Activated CD4-positive, alpha-beta memory T cell treated with anti-CD3 and anti-CD28 coated beads for 36 hours (primary cell): ENCODE measurements at regions not wholly inside any gene's neighbourhood (a gene's known extent, or its start where the extent isn't known, plus 50 kb on each side); places are given as distances from the start of the nearest gene placed in this dataset.
"Not testable (repeated sequence)": the region's sequence is repeated elsewhere in the genome, so short reads cannot be mapped to it uniquely, and the experiment has no call there.

ENCODE experiments used
- CTCF ChIA-PET: fragments of 350-600 bp; sonication (Branson Sonifier 250); formaldehyde crosslinking; loops from one replicate; lab custom pipeline; 2021; ENCODE audit warnings: antibody characterized with exemption, inconsistent platforms; lab: Charles Lee
- POLR2A ChIA-PET: fragments of 350-600 bp; sonication (Branson Sonifier 250); formaldehyde crosslinking; loops from one replicate; lab custom pipeline; 2021; ENCODE audit warnings: antibody characterized with exemption; lab: Charles Lee
- DNase-seq: peaks from one replicate; pipeline ENCODE4 v3.0.0-alpha.2; 2020
- H3K27ac Mint-ChIP-seq: one replicate; pipeline ENCODE4 v1.8.0; 2021; ENCODE audit warnings: mixed read lengths
- H3K27me3 Mint-ChIP-seq: one replicate; pipeline ENCODE4 v1.8.0; 2021; ENCODE audit warnings: mixed read lengths
- H3K36me3 Mint-ChIP-seq: one replicate; pipeline ENCODE4 v1.8.0; 2021; ENCODE audit warnings: mixed read lengths
- H3K4me1 Mint-ChIP-seq: one replicate; pipeline ENCODE4 v1.8.0; 2021; ENCODE audit warnings: low read depth, mixed read lengths
- H3K4me3 Mint-ChIP-seq: one replicate; pipeline ENCODE4 v1.8.0; 2021; ENCODE audit warnings: mild to moderate bottlenecking, mixed read lengths
- H3K9me3 Mint-ChIP-seq: one replicate; pipeline ENCODE4 v1.8.0; 2021; ENCODE audit warnings: mixed read lengths
- intact Hi-C: fragments of 100-400 bp; cut with micrococcal nuclease; formaldehyde crosslinking; loops from one replicate; pipeline ENCODE4 v1.15.1; 2023

DNA sequence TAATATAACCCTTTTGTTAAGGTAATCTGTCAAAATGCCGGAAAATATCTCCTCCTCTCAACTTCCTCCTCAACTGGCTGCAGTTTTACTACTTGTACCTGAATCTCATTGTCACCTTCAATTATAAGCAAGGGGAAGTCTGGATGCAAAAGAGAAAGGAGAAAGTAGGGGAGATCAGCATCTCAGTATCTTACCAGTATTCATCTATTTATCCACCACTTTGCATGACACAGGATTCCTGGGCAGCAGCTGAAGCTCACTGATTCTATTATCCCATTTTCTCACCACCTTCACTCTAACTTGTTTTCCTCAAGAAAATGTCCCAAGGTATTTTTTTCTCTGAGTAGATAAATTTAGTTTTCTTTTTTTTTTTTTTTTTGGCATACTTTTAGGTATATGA is 440.5 kb upstream of the CBLB start:
- Mint-ChIP-seq H3K36me3 (no peaks in the 10 kb centered on the region), H3K9me3 (no peaks in the 10 kb centered on the region), H3K27me3 (no peaks in the 10 kb centered on the region), H3K4me1 (peaks cover 3% of the 10 kb centered on the region), H3K4me3 (no peak overlapping the region), H3K27ac (no peak overlapping the region)
- POLR2A ChIA-PET: no interaction called here
- DNase-seq: no peak
- CTCF ChIA-PET: no interaction called here
- intact Hi-C loops: loop anchor here (10.0 kb wide), 1 partner anchor 944 kb away; the partner anchor contains the start of gene ALCAM

DNA sequence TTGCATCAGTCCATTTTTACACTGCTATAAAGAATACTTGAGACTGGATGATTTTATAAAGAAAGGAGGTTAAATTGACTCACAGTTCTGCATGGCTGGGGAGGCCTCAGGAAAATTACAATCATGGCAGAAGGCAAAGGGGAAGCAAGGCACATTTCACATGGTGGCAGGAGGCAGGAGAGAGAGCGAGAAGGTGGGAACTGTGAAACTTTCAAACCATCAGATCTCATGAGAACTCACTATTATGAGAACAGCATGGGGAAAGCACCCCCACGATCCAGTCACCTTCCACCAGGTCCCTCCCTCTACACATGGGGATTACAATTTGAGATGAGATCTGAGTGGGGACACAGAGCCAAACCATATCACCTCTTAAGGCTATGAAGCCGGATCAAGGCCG is 441.0 kb upstream of the CBLB start:
- H3K36me3 Mint-ChIP-seq, CTCF ChIA-PET, H3K27ac Mint-ChIP-seq, H3K4me1 Mint-ChIP-seq, H3K27me3 Mint-ChIP-seq, POLR2A ChIA-PET, DNase-seq, H3K9me3 Mint-ChIP-seq, H3K4me3 Mint-ChIP-seq: not testable (repeated sequence)
- intact Hi-C loops: loop anchor here (10.0 kb wide), 1 partner anchor 945 kb away; the partner anchor contains the start of gene ALCAM

DNA sequence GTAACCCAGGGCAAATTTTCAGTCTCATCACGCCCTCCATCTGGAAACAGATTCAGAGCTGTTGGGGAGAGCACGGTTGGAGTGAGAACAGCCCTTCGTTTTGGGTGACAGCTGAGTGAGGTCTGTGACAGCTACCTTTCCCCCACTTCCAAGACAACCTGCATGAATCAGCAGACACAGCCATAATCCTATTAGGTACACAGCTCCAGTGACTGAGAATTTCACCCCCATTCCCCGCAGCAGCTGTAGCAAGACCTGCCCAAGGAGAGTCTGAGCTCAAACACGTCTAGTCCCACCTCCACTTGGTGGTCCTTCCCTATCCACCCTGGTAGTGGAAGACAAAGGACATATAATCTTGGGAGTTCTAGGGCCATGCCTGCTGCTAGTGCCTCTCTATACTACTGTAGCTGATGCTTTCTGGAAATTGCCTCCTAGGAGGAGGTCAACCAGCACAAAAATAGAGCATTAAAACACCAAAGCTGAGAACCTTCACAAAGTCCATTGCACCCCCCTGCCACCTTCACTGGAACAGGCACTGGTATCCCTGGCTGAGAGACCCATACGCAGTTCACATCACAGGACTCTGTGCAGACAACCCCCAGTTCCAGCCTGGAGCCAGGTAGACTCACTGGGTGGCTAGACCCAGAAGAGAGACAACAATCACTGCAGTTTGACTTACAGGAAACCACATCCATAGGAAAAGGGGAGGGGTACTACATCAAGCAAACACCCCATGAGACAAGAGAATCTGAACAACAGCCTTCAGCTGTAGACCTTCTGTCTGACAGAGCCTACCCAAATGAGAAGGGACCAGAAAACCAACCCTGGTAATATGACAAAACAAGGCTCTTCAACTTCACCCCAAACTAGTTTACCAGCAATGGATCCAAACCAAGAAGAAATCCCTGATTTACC is 448.6 kb upstream of the CBLB start:
- Mint-ChIP-seq H3K27ac (no peak overlapping the region), H3K36me3 (peaks cover 1% of the 10 kb centered on the region), H3K27me3 (no peaks in the 10 kb centered on the region), H3K9me3 (peaks cover 5% of the 10 kb centered on the region), H3K4me1 (peaks cover 15% of the 10 kb centered on the region), H3K4me3 (no peak overlapping the region)
- ChIA-PET CTCF (interaction anchor here (0.6 kb wide), 1 partner anchor 1243 kb away, joined by 3 read pairs; no protein-coding TSS in a partner anchor), POLR2A (interaction anchor here (0.7 kb wide), 1 partner anchor 15 kb away, joined by 3 read pairs; no protein-coding TSS in a partner anchor)
- intact Hi-C loops: no loop called here
- DNase-seq: no peak

DNA sequence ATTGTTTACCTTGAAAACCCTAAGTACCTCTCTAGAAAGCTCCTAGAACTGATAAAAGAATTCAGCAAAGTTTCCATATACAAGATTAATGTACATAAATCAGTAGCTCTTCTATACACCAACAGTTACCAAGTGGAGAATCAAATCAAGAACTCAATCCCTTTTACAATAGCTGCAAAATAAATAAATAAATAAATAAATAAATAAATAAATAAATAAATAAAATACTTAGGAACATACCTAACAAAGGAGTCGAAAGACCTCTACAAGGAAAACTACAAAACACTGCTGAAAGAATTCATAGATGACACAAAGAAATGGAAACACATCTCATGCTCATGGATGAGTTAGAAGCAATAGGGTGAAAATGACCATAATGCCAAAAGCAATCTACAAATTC is 452.6 kb upstream of the CBLB start:
- peaks cover 20% of the 10 kb centered on the region for H3K4me1 Mint-ChIP-seq
- H3K4me3 Mint-ChIP-seq, H3K27me3 Mint-ChIP-seq, DNase-seq, POLR2A ChIA-PET, intact Hi-C loops, H3K27ac Mint-ChIP-seq, CTCF ChIA-PET: not testable (repeated sequence)
- peaks cover 18% of the 10 kb centered on the region for H3K36me3 Mint-ChIP-seq
- peaks cover 30% of the 10 kb centered on the region for H3K9me3 Mint-ChIP-seq

DNA sequence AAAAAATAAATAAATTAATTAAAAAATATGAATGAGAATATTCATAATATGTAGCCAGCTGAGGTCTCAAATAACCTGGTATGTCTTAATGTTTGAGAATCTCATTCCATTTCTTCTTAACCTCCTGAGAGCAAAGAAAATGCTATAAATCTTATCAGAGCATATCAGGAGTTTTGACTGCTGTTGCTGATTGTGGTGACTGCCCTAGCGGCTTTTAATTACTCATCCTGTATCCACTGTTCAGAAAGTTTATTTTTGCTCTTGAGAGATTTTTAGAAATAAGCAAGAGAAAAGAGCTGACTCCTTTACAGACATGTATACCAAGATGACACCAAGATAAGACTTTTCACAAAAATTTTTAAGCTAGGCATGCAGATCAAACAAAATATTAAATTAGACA is 454.8 kb upstream of the CBLB start:
- intact Hi-C loops: no loop called here
- CTCF ChIA-PET: no interaction called here
- Mint-ChIP-seq H3K4me1 (peaks cover 20% of the 10 kb centered on the region), H3K4me3 (no peak overlapping the region), H3K27ac (no peak overlapping the region), H3K9me3 (peaks cover 30% of the 10 kb centered on the region), H3K27me3 (no peaks in the 10 kb centered on the region), H3K36me3 (peaks cover 17% of the 10 kb centered on the region)
- POLR2A ChIA-PET: no interaction called here
- DNase-seq: no peak

DNA sequence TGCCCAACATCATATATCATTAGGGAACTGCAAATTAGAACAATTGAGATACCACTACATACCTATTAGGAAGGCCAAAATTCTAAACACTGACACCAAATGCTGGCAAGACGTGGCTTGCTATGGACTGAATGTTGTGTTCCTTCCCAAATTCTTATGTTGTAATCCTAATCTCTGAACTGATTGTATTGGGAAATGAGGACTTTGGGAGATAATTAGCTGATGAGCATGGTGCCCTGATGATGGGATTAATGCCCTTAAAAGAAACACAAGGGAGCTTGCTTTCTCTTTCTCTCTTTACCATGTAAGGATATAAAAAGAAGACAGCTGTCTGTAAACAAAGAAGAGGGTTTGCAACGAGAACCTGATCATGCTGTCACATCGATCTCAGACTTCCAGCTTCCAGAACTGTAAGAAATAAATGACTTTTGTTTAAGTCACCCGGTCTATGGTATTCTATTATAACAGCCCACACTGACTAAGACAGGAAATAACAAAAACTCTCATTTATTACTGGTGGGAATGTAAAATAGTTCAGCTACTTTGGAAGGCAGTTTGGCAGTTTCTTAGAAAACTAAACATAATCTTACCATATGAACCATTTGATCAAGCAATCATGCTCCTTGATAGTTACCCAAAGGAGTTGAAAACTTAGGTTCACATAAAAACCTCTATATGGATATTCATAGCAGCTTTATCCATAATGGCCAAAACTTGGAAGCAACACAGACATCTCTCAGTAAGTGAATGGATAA is 458.3 kb upstream of the CBLB start:
- peak overlapping the region; percentile 35 for H3K27ac Mint-ChIP-seq
- no peak for DNase-seq
- H3K4me1 Mint-ChIP-seq: peaks cover 36% of the 10 kb centered on the region
- CTCF ChIA-PET: no interaction called here
- peaks cover 27% of the 10 kb centered on the region for H3K9me3 Mint-ChIP-seq
- intact Hi-C loops: no loop called here
- H3K36me3 Mint-ChIP-seq: peaks cover 17% of the 10 kb centered on the region
- H3K27me3 Mint-ChIP-seq: no peaks in the 10 kb centered on the region
- H3K4me3 Mint-ChIP-seq: no peak overlapping the region
- POLR2A ChIA-PET: no interaction called here

DNA sequence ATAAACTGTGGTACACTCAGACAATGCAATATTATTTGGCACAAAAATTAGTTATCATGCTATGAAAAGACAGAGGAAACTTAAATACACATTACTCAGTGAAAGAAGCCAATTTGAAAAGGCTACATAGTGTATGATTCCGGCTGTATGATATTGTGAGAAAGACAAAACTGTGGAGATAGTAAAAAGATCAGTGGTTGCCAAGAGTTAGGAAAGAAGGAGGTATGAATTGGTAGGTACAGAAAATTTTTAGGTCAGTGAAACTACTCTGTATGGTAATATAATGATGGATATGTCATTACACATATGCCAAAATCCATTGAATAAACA is 458.8 kb upstream of the CBLB start:
- H3K9me3 Mint-ChIP-seq: peaks cover 22% of the 10 kb centered on the region
- peaks cover 40% of the 10 kb centered on the region for H3K4me1 Mint-ChIP-seq
- CTCF ChIA-PET: no interaction called here
- no peak overlapping the region for H3K27ac Mint-ChIP-seq
- DNase-seq: no peak
- intact Hi-C loops: no loop called here
- no peak overlapping the region for H3K4me3 Mint-ChIP-seq
- H3K36me3 Mint-ChIP-seq: peaks cover 17% of the 10 kb centered on the region
- POLR2A ChIA-PET: no interaction called here
- no peaks in the 10 kb centered on the region for H3K27me3 Mint-ChIP-seq

DNA sequence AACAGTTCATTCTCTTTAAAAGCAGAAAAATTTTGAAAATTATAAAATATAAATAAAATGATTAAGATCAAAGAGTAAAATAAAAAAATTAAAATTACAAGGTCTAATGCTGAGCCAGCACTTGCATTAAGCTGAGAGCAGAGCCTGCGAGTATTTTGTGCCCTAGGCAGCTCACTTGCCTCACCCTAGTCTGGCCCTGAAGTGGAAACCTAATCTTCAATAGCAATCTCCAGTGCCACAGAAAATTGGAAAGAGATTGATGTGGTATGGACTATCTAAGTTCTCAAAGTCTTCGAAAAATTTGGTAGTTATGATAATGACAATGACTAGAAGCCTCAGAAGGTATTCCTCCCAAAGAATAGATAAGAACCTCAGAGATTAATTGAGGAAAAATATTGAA is 459.4 kb upstream of the CBLB start:
- H3K36me3 Mint-ChIP-seq: peaks cover 16% of the 10 kb centered on the region
- DNase-seq: no peak
- no peak overlapping the region for H3K4me3 Mint-ChIP-seq
- H3K4me1 Mint-ChIP-seq: peaks cover 46% of the 10 kb centered on the region
- ChIA-PET POLR2A (no interaction called here), CTCF (no interaction called here)
- no peak overlapping the region for H3K27ac Mint-ChIP-seq
- intact Hi-C loops: no loop called here
- H3K9me3 Mint-ChIP-seq: peaks cover 19% of the 10 kb centered on the region
- H3K27me3 Mint-ChIP-seq: no peaks in the 10 kb centered on the region

DNA sequence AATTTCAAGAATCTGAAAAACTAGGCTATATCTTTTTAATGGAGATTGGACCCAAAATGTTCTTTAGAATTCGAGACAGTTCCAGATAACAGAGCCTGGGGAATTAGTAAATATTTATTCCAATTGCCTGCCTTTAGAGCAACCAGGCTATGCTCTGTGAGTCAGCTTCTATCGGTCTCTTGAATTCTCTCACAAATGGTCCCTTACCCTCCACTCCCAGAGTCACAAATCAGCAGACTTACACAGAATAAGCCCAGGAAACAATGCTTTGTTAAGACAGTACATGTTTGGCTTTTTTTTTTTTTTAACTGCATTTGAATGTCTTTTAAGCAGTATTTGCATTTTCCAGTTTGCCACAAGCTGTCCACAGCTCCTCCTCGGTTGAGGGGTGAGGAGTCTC is 460.7 kb upstream of the CBLB start:
- Mint-ChIP-seq H3K27me3 (no peaks in the 10 kb centered on the region), H3K4me1 (peaks cover 57% of the 10 kb centered on the region), H3K9me3 (peaks cover 8% of the 10 kb centered on the region), H3K36me3 (peaks cover 6% of the 10 kb centered on the region), H3K4me3 (no peak overlapping the region), H3K27ac (no peak overlapping the region)
- intact Hi-C loops: loop anchor here (1.0 kb wide), 1 partner anchor 98 kb away; no protein-coding TSS in a partner anchor
- ChIA-PET CTCF (no interaction called here), POLR2A (interaction anchor here (0.5 to 1.4 kb wide), 3 partner anchors 99 to 471 kb away, joined by 3 to 5 read pairs (median 4); no protein-coding TSS in a partner anchor)
- DNase-seq: no peak

DNA sequence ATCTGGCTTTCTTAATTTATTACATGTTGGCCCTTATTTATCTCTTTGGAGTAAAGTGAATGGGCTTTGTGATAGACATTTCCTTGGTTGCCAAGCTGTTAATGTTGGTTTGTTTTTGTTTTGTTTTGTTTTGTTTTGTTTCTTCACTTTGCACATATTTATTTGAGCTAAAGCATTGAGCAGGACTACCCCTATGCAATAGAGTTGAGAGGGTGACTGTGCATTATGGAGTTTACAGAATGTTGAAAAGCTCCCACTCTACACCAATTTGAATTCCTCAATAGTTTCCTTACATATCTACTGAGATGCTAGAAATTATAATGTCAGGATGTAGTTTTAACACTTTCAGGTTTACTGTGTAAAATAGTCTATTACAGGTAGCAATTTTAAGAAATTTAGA is 462.8 kb upstream of the CBLB start:
- peaks cover 69% of the 10 kb centered on the region for H3K4me1 Mint-ChIP-seq
- peaks cover 2% of the 10 kb centered on the region for H3K36me3 Mint-ChIP-seq
- no peak overlapping the region for H3K4me3 Mint-ChIP-seq
- intact Hi-C loops: loop anchor here (1.0 to 2.0 kb wide), 3 partner anchors 212 to 963 kb away; no protein-coding TSS in a partner anchor
- ChIA-PET CTCF (interaction anchor here (1.0 to 3.1 kb wide), 3 partner anchors 29 to 278 kb away, joined by 3 to 14 read pairs (median 3); no protein-coding TSS in a partner anchor), POLR2A (interaction anchor here (0.9 to 3.8 kb wide), 4 partner anchors 14 to 495 kb away, joined by 3 to 25 read pairs (median 16); no protein-coding TSS in a partner anchor)
- no peak for DNase-seq
- H3K9me3 Mint-ChIP-seq: no peaks in the 10 kb centered on the region
- H3K27me3 Mint-ChIP-seq: no peaks in the 10 kb centered on the region
- H3K27ac Mint-ChIP-seq: peak overlapping the region; percentile 70

DNA sequence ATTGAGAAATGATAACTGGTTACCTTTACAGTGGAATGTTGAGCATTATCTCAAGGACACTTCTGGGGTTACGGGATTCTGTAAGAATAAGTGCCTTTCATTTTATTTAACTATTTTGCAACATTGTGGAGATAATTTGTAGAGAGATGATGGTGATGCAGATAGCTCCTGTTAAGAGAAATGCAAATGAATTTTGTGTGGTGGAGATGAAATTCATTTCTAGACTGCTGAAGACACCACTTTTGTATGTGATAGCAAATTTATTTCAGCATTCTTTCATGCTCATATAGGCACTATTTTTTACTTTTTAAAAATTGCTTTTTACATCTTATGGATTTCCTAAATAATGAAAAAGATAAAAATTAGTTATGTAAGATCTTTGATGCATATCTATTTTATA is 463.3 kb upstream of the CBLB start:
- Mint-ChIP-seq H3K4me1 (peaks cover 69% of the 10 kb centered on the region), H3K9me3 (no peaks in the 10 kb centered on the region), H3K36me3 (peaks cover 2% of the 10 kb centered on the region), H3K4me3 (no peak overlapping the region), H3K27me3 (no peaks in the 10 kb centered on the region), H3K27ac (peak overlapping the region; percentile 87)
- intact Hi-C loops: loop anchor here (1.0 to 2.0 kb wide), 3 partner anchors 213 to 964 kb away; no protein-coding TSS in a partner anchor
- DNase-seq: no peak
- ChIA-PET POLR2A (interaction anchor here (0.9 to 3.8 kb wide), 6 partner anchors 15 to 496 kb away, joined by 3 to 25 read pairs (median 6); no protein-coding TSS in a partner anchor), CTCF (interaction anchor here (0.8 to 3.1 kb wide), 4 partner anchors 16 to 322 kb away, joined by 3 to 14 read pairs (median 3); no protein-coding TSS in a partner anchor)
